HG02798 (cell line): ENCODE measurements at regions not wholly inside any gene's neighbourhood (a gene's known extent, or its start where the extent isn't known, plus 50 kb on each side); places are given as distances from the start of the nearest gene placed in this dataset.

Experiments used
- ATAC-seq: cut with Tn5 transposase; IDR thresholded peaks from one replicate; pipeline ENCODE4 v1.9.1; 2021; ENCODE audit warnings: mild to moderate bottlenecking; ENCODE audit not compliant: unreplicated experiment, poor library complexity

- no peak for ATAC-seq
These were observed 433.1 kb downstream of the HTR7 start for GRCh38 chr10:90424730-90425129.

GRCh38 chr10:90430186-90430585 is 427.7 kb downstream of the HTR7 start:
- no peak for ATAC-seq

- ATAC-seq, result no peak
These were observed 425.0 kb downstream of the HTR7 start for GRCh38 chr10:90432866-90433265.

- ATAC-seq, result no peak
These were observed 422.5 kb downstream of the HTR7 start for GRCh38 chr10:90435296-90435695.

- no peak for ATAC-seq
These were observed 420.4 kb downstream of the HTR7 start for GRCh38 chr10:90437452-90437851.

- no peak for ATAC-seq
These were observed 417.0 kb downstream of the HTR7 start for GRCh38 chr10:90440870-90441269.

GRCh38 chr10:90443342-90443741 is 414.5 kb downstream of the HTR7 start:
- no peak for ATAC-seq

GRCh38 chr10:90447831-90448230 is 410.0 kb downstream of the HTR7 start:
- no peak for ATAC-seq

GRCh38 chr10:90450797-90451196 is 407.0 kb downstream of the HTR7 start:
- ATAC-seq, result no peak

GRCh38 chr10:90451283-90451682 is 406.6 kb downstream of the HTR7 start:
- ATAC-seq, result no peak

- ATAC-seq, result no peak
These were observed 399.8 kb downstream of the HTR7 start for GRCh38 chr10:90458054-90458453.

- no peak for ATAC-seq
These were observed 399.3 kb downstream of the HTR7 start for GRCh38 chr10:90458571-90458970.

GRCh38 chr10:90461437-90462155 is 396.2 kb downstream of the HTR7 start:
- no peak for ATAC-seq

- ATAC-seq, result no peak
These were observed 394.9 kb downstream of the HTR7 start for GRCh38 chr10:90462749-90463470.

GRCh38 chr10:90464329-90464728 is 393.5 kb downstream of the HTR7 start:
- ATAC-seq, result no peak

- no peak for ATAC-seq
These were observed 386.9 kb downstream of the HTR7 start for GRCh38 chr10:90470966-90471365.

- no peak for ATAC-seq
These were observed 377.4 kb downstream of the HTR7 start for GRCh38 chr10:90480466-90480865.

- ATAC-seq, result no peak
These were observed 376.4 kb downstream of the HTR7 start for GRCh38 chr10:90481326-90481923.

GRCh38 chr10:90484518-90484917 is 373.3 kb downstream of the HTR7 start:
- no peak for ATAC-seq

GRCh38 chr10:90494183-90494582 is 363.7 kb downstream of the HTR7 start:
- no peak for ATAC-seq

- ATAC-seq, result no peak
These were observed 353.7 kb downstream of the HTR7 start for GRCh38 chr10:90504172-90504571.

GRCh38 chr10:90526721-90527120 is 331.1 kb downstream of the HTR7 start:
- no peak for ATAC-seq
